Brain microvascular endothelial cell (primary cell): ENCODE measurements at regions not wholly inside any gene's neighbourhood (a gene's known extent, or its start where the extent isn't known, plus 50 kb on each side); places are given as distances from the start of the nearest gene placed in this dataset.
A peak's percentile ranks its signal among the peaks of the same experiment; 100 is the strongest.

Experiments
- DNase-seq: peaks from one replicate; pipeline ENCODE4 v3.0.0-alpha.2; 2020
- H3K27ac ChIP-seq: fragments of 250-450 bp; sonication (Bioruptor Pico); 2 replicates; pipeline ENCODE4 v1.5.1; 2020; ENCODE audit warnings: mild to moderate bottlenecking, moderate library complexity
- H3K27me3 ChIP-seq: fragments of 250-450 bp; sonication (Bioruptor Pico); replicated peaks from 2 replicates; pipeline ENCODE4 v1.5.1; 2020; ENCODE audit warnings: mild to moderate bottlenecking
- H3K36me3 ChIP-seq: fragments of 250-450 bp; sonication (Bioruptor Pico); replicated peaks from 2 replicates; pipeline ENCODE4 v1.5.1; 2020; ENCODE audit warnings: mild to moderate bottlenecking
- H3K4me3 ChIP-seq: 2 replicates; pipeline ENCODE4 v1.5.1; 2011; ENCODE audit warnings: low read depth, mild to moderate bottlenecking, control low read depth, low read length, moderate library complexity
- CTCF ChIP-seq: IDR thresholded peaks from 2 replicates; pipeline ENCODE4 v1.5.1; 2011; ENCODE audit warnings: low read depth, mild to moderate bottlenecking, moderate library complexity, low read length, control low read depth, inconsistent platforms; ENCODE audit errors: missing control alignments
- in situ Hi-C: cut with HindIII; loops from 2 replicates; pipeline ENCODE4 v1.10.0; 2017; ENCODE audit warnings: low sequenced_read_pairs, low pct_ligation_motif_present

- in situ Hi-C loops, result no loop called here
- no peak overlapping the region for H3K4me3 ChIP-seq
- no peak overlapping the region for H3K27ac ChIP-seq
- TF ChIP-seq CTCF, result no peak
- no peaks in the 10 kb centered on the region for H3K27me3 ChIP-seq
- no peaks in the 10 kb centered on the region for H3K36me3 ChIP-seq
- no peak for DNase-seq
Observed at GRCh38 chr3:117788506-117788905, 1078.9 kb downstream of the TUSC7 start.

GRCh38 chr3:117790235-117790987 is 1080.8 kb downstream of the TUSC7 start:
- peak; percentile 1 for DNase-seq
- TF ChIP-seq CTCF, result no peak
- no peaks in the 10 kb centered on the region for H3K36me3 ChIP-seq
- no peak overlapping the region for H3K27ac ChIP-seq
- in situ Hi-C loops, result no loop called here
- H3K27me3 ChIP-seq, result no peaks in the 10 kb centered on the region
- H3K4me3 ChIP-seq, result no peak overlapping the region

- no peak overlapping the region for H3K27ac ChIP-seq
- no peak for DNase-seq
Observed at GRCh38 chr3:117793622-117794265, 1084.2 kb downstream of the TUSC7 start.

GRCh38 chr3:117798221-117798620 is 1088.6 kb downstream of the TUSC7 start:
- H3K27ac ChIP-seq, result no peak overlapping the region
- no peak for TF ChIP-seq CTCF
- in situ Hi-C loops, result no loop called here
- no peaks in the 10 kb centered on the region for H3K36me3 ChIP-seq
- H3K27me3 ChIP-seq, result no peaks in the 10 kb centered on the region
- no peak overlapping the region for H3K4me3 ChIP-seq
- no peak for DNase-seq

More at GRCh38 chr3:117793622-117794265, 1084.2 kb downstream of the TUSC7 start:
- H3K27me3 ChIP-seq, result no peaks in the 10 kb centered on the region
- no peak overlapping the region for H3K4me3 ChIP-seq
- TF ChIP-seq CTCF, result no peak
- in situ Hi-C loops, result no loop called here
- H3K36me3 ChIP-seq, result no peaks in the 10 kb centered on the region

- in situ Hi-C loops, result no loop called here
- no peaks in the 10 kb centered on the region for H3K36me3 ChIP-seq
- H3K27me3 ChIP-seq, result no peaks in the 10 kb centered on the region
- no peak overlapping the region for H3K4me3 ChIP-seq
- TF ChIP-seq CTCF, result no peak
- DNase-seq, result no peak
- no peak overlapping the region for H3K27ac ChIP-seq
Observed at GRCh38 chr3:117798687-117799386, 1089.3 kb downstream of the TUSC7 start.
